SK-N-MC (cell line): ENCODE measurements at regions not wholly inside any gene's neighbourhood (a gene's known extent, or its start where the extent isn't known, plus 50 kb on each side); places are given as distances from the start of the nearest gene placed in this dataset.
"Not testable (repeated sequence)": the region's sequence is repeated elsewhere in the genome, so short reads cannot be mapped to it uniquely, and the experiment has no call there.

ENCODE experiments used
- DNase-seq: peaks from one replicate; pipeline ENCODE4 v3.0.0-alpha.2; 2011; ENCODE audit warnings: low read depth, low spot score
- H3K27ac ChIP-seq: fragments of 200-600 bp; sonication (generic); 2 replicates; pipeline ENCODE4 v1.5.1; 2016; ENCODE audit warnings: mixed run types
- H3K36me3 ChIP-seq: fragments of 200-600 bp; sonication (generic); 2 replicates; pipeline ENCODE4 v1.6.1; 2017; ENCODE audit warnings: antibody characterized with exemption, low read length, mixed read lengths; ENCODE audit not compliant: insufficient read depth
- H3K4me3 ChIP-seq: fragments of 200-600 bp; sonication (generic); 2 replicates; pipeline ENCODE4 v1.5.1; 2016
- H3K9ac ChIP-seq: fragments of 200-600 bp; sonication (generic); 2 replicates; pipeline ENCODE4 v1.8.0; 2017; ENCODE audit warnings: mixed run types, mixed read lengths; ENCODE audit not compliant: insufficient read length
- H3K9me3 ChIP-seq: fragments of 200-600 bp; sonication (generic); 2 replicates; pipeline ENCODE4 v1.6.1; 2017; ENCODE audit warnings: low read depth, mild to moderate bottlenecking, antibody characterized with exemption, low read length, moderate library complexity, mixed read lengths
- EZH2 ChIP-seq: fragments of 200-600 bp; sonication (generic); IDR thresholded peaks from one replicate; pipeline ENCODE4 v1.6.1; 2017; ENCODE audit warnings: antibody characterized with exemption
- FOXP2 ChIP-seq: optimal IDR thresholded peaks from 2 replicates; pipeline ENCODE3; 2011; ENCODE audit warnings: mild to moderate bottlenecking, moderate library complexity; ENCODE audit not compliant: insufficient read depth; ENCODE audit errors: extremely low read length, control extremely low read depth
- POLR2AphosphoS5 ChIP-seq: IDR thresholded peaks from 2 replicates; pipeline ENCODE4 v1.6.1; 2012; ENCODE audit warnings: mild to moderate bottlenecking, low read depth, low read length, borderline replicate concordance

DNA sequence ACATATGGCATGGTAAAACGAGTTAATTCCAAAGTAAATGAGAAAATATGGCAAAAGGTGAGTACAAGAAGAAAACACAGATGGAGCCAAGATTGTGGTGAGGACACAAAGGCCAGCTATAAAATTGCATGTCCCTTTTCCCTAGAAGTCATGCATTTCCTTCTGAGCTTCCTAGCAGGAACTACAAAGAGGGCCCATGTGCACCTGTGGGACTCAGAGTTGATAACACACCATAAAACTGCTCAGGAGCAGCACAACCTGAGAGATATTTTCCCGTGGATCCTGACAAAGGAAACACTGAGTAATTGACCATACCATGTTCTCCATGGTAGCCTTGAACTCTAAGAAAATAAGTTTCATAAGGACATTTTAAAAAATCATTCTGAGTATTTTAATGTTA lies 228.3 kb downstream of the DLEU7 start:
- no peak for DNase-seq
- Histone ChIP-seq H3K9ac (no peak overlapping the region), H3K27ac (no peak overlapping the region), H3K4me3 (no peak overlapping the region), H3K9me3 (no peaks in the 10 kb centered on the region), H3K36me3 (no peaks in the 10 kb centered on the region)
- TF ChIP-seq EZH2 (no peak), FOXP2 (no peak), POLR2AphosphoS5 (no peak)

DNA sequence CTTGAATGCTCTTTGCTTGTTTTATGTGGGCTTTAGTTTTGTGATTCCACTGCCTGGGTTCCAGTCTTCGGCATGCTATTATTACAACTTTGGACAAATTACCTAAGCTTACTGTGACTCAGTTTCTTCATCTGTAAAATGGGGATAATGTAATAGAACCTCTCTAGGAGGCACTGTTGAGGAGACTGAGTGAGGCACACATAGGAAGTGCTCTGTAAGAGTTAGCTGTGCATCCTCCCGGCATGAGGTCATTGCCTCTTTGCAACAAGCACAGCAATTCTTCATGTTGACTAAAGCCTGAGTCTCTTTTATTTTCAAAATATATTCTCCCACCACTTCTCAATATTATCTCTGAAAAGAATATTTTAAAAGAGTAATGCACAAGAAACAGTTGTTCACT lies 227.4 kb downstream of the DLEU7 start:
- no peaks in the 10 kb centered on the region for H3K9me3 ChIP-seq
- H3K4me3 ChIP-seq, result no peak overlapping the region
- H3K36me3 ChIP-seq, result no peaks in the 10 kb centered on the region
- no peak overlapping the region for H3K27ac ChIP-seq
- H3K9ac ChIP-seq, result no peak overlapping the region
- no peak for DNase-seq
- TF ChIP-seq POLR2AphosphoS5, result no peak
- TF ChIP-seq EZH2, result no peak

- Histone ChIP-seq H3K4me3 (no peak overlapping the region), H3K27ac (no peak overlapping the region), H3K36me3 (no peaks in the 10 kb centered on the region), H3K9me3 (no peaks in the 10 kb centered on the region), H3K9ac (no peak overlapping the region)
- TF ChIP-seq EZH2 (no peak), POLR2AphosphoS5 (no peak), FOXP2 (no peak)
- no peak for DNase-seq
These were observed 226.3 kb downstream of the DLEU7 start for GRCh38 chr13:50617134-50617721.

DNA sequence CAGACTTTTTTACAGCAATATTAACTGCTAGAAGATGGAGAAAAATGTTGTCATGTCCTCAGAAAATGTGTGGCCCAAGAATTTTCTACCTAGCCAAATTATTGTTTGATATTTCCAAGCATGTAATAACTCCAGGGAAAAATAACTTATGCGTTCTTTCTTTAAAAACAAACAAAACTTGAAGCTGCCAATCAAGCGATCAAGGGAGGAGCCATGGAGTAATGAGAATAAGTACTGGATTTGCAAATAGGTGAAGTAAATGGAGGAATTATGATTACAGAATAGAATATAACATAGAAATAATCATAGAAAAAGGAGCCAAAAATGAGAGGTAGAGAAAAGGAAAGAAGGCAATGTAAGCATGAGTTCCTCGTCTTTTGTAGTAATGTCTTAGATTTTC lies 225.3 kb downstream of the DLEU7 start:
- H3K9ac ChIP-seq, result no peak overlapping the region
- no peak overlapping the region for H3K27ac ChIP-seq
- no peak overlapping the region for H3K4me3 ChIP-seq
- no peak for TF ChIP-seq FOXP2
- TF ChIP-seq EZH2, result no peak
- TF ChIP-seq POLR2AphosphoS5, result no peak
- H3K9me3 ChIP-seq, result no peaks in the 10 kb centered on the region
- no peaks in the 10 kb centered on the region for H3K36me3 ChIP-seq
- DNase-seq, result no peak

GRCh38 chr13:50626101-50626547 lies 217.4 kb downstream of the DLEU7 start:
- TF ChIP-seq POLR2AphosphoS5 (no peak), EZH2 (no peak), FOXP2 (no peak)

DNA sequence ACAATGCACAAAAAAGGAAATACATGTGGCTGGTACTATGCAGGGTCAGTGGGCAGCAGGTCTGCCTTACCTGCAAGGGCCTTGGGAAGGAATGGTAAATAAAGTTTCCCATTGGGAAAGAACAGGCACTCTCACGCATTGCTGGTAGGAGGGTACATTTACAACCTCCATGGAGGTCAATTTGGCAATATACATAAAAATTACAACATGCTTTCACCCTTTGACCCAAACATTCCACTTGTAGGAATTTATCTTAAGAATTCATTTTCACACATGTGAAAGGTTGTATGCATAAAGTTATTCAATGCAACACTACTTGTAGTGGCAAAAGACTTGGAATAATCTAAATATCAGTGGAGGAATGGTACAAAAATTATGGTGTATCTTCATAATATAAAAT lies 216.4 kb downstream of the DLEU7 start:
- Histone ChIP-seq H3K9ac (no peak overlapping the region), H3K36me3 (no peaks in the 10 kb centered on the region), H3K4me3 (no peak overlapping the region), H3K27ac (no peak overlapping the region), H3K9me3 (no peaks in the 10 kb centered on the region)
- TF ChIP-seq POLR2AphosphoS5, result no peak
- no peak for TF ChIP-seq FOXP2
- no peak for TF ChIP-seq EZH2
- no peak for DNase-seq

More at GRCh38 chr13:50626101-50626547, 217.4 kb downstream of the DLEU7 start:
- Histone ChIP-seq H3K27ac (no peak overlapping the region), H3K9me3 (no peaks in the 10 kb centered on the region), H3K4me3 (no peak overlapping the region), H3K9ac (no peak overlapping the region), H3K36me3 (no peaks in the 10 kb centered on the region)
- no peak for DNase-seq

GRCh38 chr13:50628512-50628911 lies 215.0 kb downstream of the DLEU7 start:
- not testable (repeated sequence) for H3K27ac ChIP-seq, DNase-seq, H3K36me3 ChIP-seq, H3K9me3 ChIP-seq, H3K9ac ChIP-seq, H3K4me3 ChIP-seq

- DNase-seq, result no peak
- no peak overlapping the region for H3K27ac ChIP-seq
- no peak overlapping the region for H3K4me3 ChIP-seq
- H3K9ac ChIP-seq, result no peak overlapping the region
- no peak for TF ChIP-seq POLR2AphosphoS5
- no peak for TF ChIP-seq EZH2
- TF ChIP-seq FOXP2, result no peak
- no peaks in the 10 kb centered on the region for H3K36me3 ChIP-seq
- no peaks in the 10 kb centered on the region for H3K9me3 ChIP-seq
These were observed 214.0 kb downstream of the DLEU7 start for GRCh38 chr13:50629497-50629896.

- H3K27ac ChIP-seq, result no peak overlapping the region
- no peak overlapping the region for H3K4me3 ChIP-seq
- H3K9ac ChIP-seq, result no peak overlapping the region
- DNase-seq, result no peak
- H3K9me3 ChIP-seq, result no peaks in the 10 kb centered on the region
- no peak for TF ChIP-seq FOXP2
- no peak for TF ChIP-seq POLR2AphosphoS5
- no peak for TF ChIP-seq EZH2
- no peaks in the 10 kb centered on the region for H3K36me3 ChIP-seq
These were observed 213.5 kb downstream of the DLEU7 start for GRCh38 chr13:50629966-50630365.
